SK-N-DZ (cell line): ENCODE measurements at regions not wholly inside any gene's neighbourhood (a gene's known extent, or its start where the extent isn't known, plus 50 kb on each side); places are given as distances from the start of the nearest gene placed in this dataset.
"Not testable (repeated sequence)": the region's sequence is repeated elsewhere in the genome, so short reads cannot be mapped to it uniquely, and the experiment has no call there.

Source experiments
- DNase-seq: peaks from one replicate; pipeline ENCODE4 v3.0.0-alpha.2; 2015; ENCODE audit warnings: low spot score

GRCh38 chr7:101679653-101680173 is 50.6 kb upstream of the MYL10 start:
- DNase-seq = not testable (repeated sequence)

- no peak for DNase-seq
Observed at GRCh38 chr7:101680406-101681145, 51.5 kb upstream of the MYL10 start.

GRCh38 chr7:101681170-101682007 is 52.3 kb upstream of the MYL10 start:
- DNase-seq = no peak

- DNase-seq = no peak
Observed at GRCh38 chr7:101684983-101685330, 55.9 kb upstream of the MYL10 start.

GRCh38 chr7:101686030-101686429 is 56.9 kb upstream of the MYL10 start:
- DNase-seq = no peak

GRCh38 chr7:101687081-101687480 is 58.0 kb upstream of the MYL10 start:
- DNase-seq = no peak

- DNase-seq = no peak
Observed at GRCh38 chr7:101687791-101688182, 58.7 kb upstream of the MYL10 start.

- DNase-seq = peak; percentile 63
Observed at GRCh38 chr7:101688183-101688831, 59.2 kb upstream of the MYL10 start.

GRCh38 chr7:101688995-101689907 is 60.2 kb upstream of the MYL10 start:
- no peak for DNase-seq

- DNase-seq = no peak
Observed at GRCh38 chr7:101690061-101690460, 61.0 kb upstream of the MYL10 start.

- DNase-seq = no peak
Observed at GRCh38 chr7:101691822-101692384, 62.8 kb upstream of the MYL10 start.

GRCh38 chr7:101693498-101694091 is 64.5 kb upstream of the MYL10 start:
- DNase-seq = no peak

GRCh38 chr7:101698964-101699363 is 69.9 kb upstream of the MYL10 start:
- DNase-seq = no peak

GRCh38 chr7:101699399-101699798 is 70.3 kb upstream of the MYL10 start:
- no peak for DNase-seq

- DNase-seq = no peak
Observed at GRCh38 chr7:101699881-101700823, 71.1 kb upstream of the MYL10 start.

GRCh38 chr7:101701153-101701794 is 72.2 kb upstream of the MYL10 start:
- DNase-seq = no peak

GRCh38 chr7:101702362-101702850 is 73.3 kb upstream of the MYL10 start:
- DNase-seq = no peak

GRCh38 chr7:101705331-101705730 is 76.2 kb upstream of the MYL10 start:
- no peak for DNase-seq

GRCh38 chr7:101707587-101707986 is 78.5 kb upstream of the MYL10 start:
- no peak for DNase-seq
